ENCODE measurements at regions not wholly inside any gene's neighbourhood (a gene's known extent, or its start where the extent isn't known, plus 50 kb on each side); places are given as distances from the start of the nearest gene placed in this dataset.

DNA sequence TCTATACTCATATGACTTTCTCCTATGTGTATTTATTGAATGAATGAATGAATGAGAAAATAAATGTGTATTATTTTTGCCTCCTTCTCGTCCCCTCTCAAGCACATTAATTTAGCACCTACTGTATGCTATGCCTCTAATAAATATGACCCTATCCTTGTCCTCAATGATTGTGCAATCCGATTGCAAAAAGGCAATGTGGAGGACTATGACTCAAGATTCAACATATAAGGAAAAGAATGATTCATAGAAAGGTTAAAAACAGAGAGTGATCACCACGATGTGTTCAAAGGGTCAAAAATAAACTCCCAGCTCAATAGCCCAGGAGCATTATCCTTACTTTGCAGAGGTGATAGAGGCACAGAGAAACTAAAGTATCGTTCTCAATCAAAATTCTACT lies 322.8 kb upstream of the SORCS1 start:
- Histone ChIP-seq H3K4me3 (ENCODE audit: low read depth, low read length, poor library complexity, severe bottlenecking) (no peak overlapping the region), H3K9me2 (ENCODE audit: insufficient read depth, low read length) (no peaks in the 10 kb centered on the region), H3K4me2 (ENCODE audit: low read length) (no peak overlapping the region), H4K20me1 (ENCODE audit: insufficient read depth, low read length) (no peaks in the 10 kb centered on the region), H3K9me3 (ENCODE audit: low read length) (no peaks in the 10 kb centered on the region), H3K4me1 (ENCODE audit: insufficient read depth, low read length, poor library complexity, severe bottlenecking) (no peaks in the 10 kb centered on the region), H3K36me3 (ENCODE audit: insufficient read depth, low read length) (no peaks in the 10 kb centered on the region), H3K79me2 (ENCODE audit: insufficient read depth, low read depth, low read length) (no peaks in the 10 kb centered on the region), H3K27ac (ENCODE audit: low read depth, low read length, poor library complexity, severe bottlenecking) (no peak overlapping the region), H2AFZ (ENCODE audit: low read length) (no peak overlapping the region)
- ChIA-PET CTCF (ENCODE audit: unreplicated experiment) (no interaction called here), POLR2A (no interaction called here)
- no peak for TF ChIP-seq EZH2phosphoT487 (IDR thresholded peaks at IDR 0.05; ENCODE audit: borderline replicate concordance, low read depth, low read length)
- TF ChIP-seq, protein P1, sequence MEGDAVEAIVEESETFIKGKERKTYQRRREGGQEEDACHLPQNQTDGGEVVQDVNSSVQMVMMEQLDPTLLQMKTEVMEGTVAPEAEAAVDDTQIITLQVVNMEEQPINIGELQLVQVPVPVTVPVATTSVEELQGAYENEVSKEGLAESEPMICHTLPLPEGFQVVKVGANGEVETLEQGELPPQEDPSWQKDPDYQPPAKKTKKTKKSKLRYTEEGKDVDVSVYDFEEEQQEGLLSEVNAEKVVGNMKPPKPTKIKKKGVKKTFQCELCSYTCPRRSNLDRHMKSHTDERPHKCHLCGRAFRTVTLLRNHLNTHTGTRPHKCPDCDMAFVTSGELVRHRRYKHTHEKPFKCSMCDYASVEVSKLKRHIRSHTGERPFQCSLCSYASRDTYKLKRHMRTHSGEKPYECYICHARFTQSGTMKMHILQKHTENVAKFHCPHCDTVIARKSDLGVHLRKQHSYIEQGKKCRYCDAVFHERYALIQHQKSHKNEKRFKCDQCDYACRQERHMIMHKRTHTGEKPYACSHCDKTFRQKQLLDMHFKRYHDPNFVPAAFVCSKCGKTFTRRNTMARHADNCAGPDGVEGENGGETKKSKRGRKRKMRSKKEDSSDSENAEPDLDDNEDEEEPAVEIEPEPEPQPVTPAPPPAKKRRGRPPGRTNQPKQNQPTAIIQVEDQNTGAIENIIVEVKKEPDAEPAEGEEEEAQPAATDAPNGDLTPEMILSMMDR (conservative IDR thresholded peaks at IDR 0.05; ENCODE audit: low read length): no peak
- intact Hi-C loops (cut with micrococcal nuclease; ENCODE audit: unreplicated experiment): no loop called here
- no TSS peak for BruUV-seq (replicated peaks)
- no peak for DNase-seq (ENCODE audit: low spot score)

DNA sequence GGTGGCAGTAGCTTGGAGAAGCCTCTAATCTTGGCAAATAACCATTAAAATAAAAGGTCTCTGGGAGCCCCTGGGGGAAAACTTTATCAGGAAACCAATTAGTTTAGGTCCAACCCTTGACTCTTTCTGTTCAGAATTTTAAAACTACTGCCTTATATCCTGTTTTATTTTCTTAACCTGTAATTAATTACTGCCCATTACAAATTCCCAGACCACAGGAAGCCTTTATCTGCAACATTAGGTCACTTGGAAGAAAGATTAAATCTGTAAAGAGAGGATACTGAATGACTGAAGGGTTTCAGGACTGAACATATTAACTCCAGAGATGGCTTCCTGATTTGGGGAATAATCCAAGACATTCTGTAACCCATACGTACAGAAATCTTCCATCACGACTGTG lies 320.5 kb upstream of the SORCS1 start:
- no peak overlapping the region for H3K27ac ChIP-seq (ENCODE audit: low read depth, low read length, poor library complexity, severe bottlenecking)
- no peak overlapping the region for H3K4me2 ChIP-seq (ENCODE audit: low read length)
- no TSS peak for BruUV-seq (replicated peaks)
- H3K4me3 ChIP-seq (ENCODE audit: low read depth, low read length, poor library complexity, severe bottlenecking): no peak overlapping the region
- TF ChIP-seq, protein P1 (conservative IDR thresholded peaks at IDR 0.05; ENCODE audit: low read length): no peak
- no peak for TF ChIP-seq EZH2phosphoT487 (IDR thresholded peaks at IDR 0.05; ENCODE audit: borderline replicate concordance, low read depth, low read length)
- H3K9me3 ChIP-seq (ENCODE audit: low read length): no peaks in the 10 kb centered on the region
- intact Hi-C loops (cut with micrococcal nuclease; ENCODE audit: unreplicated experiment): no loop called here
- no peaks in the 10 kb centered on the region for H3K9me2 ChIP-seq (ENCODE audit: insufficient read depth, low read length)
- no peaks in the 10 kb centered on the region for H3K79me2 ChIP-seq (ENCODE audit: insufficient read depth, low read depth, low read length)
- no peaks in the 10 kb centered on the region for H3K36me3 ChIP-seq (ENCODE audit: insufficient read depth, low read length)
- no peaks in the 10 kb centered on the region for H4K20me1 ChIP-seq (ENCODE audit: insufficient read depth, low read length)
- POLR2A ChIA-PET: no interaction called here
- DNase-seq (ENCODE audit: low spot score): no peak
- CTCF ChIA-PET (ENCODE audit: unreplicated experiment): no interaction called here
- H3K4me1 ChIP-seq (ENCODE audit: insufficient read depth, low read length, poor library complexity, severe bottlenecking): no peaks in the 10 kb centered on the region
- no peak overlapping the region for H2AFZ ChIP-seq (ENCODE audit: low read length)

DNA sequence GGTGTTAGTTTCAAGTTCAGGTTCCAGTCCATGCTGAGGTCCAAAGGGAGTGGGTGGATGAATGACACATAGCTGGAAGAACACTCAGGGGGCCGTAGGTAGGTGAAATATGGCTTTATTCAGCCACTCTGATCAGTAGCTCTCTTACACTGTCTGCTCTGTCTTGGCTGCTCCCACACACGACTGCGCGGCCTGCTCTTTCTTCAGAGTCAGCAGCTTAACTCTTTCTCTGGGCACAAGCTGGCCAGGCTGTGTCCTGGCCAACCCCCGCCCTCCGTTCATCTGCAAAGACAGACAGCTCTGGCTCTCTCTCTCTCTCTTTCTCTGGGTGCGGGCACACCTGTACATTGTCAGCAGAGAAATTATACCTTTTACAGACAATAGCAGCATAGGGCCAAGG lies 317.4 kb upstream of the SORCS1 start:
- Histone ChIP-seq H3K9me3 (ENCODE audit: low read length) (no peaks in the 10 kb centered on the region), H4K20me1 (ENCODE audit: insufficient read depth, low read length) (no peaks in the 10 kb centered on the region), H3K4me2 (ENCODE audit: low read length) (no peak overlapping the region), H3K27ac (ENCODE audit: low read depth, low read length, poor library complexity, severe bottlenecking) (no peak overlapping the region), H2AFZ (ENCODE audit: low read length) (no peak overlapping the region), H3K79me2 (ENCODE audit: insufficient read depth, low read depth, low read length) (no peaks in the 10 kb centered on the region), H3K4me1 (ENCODE audit: insufficient read depth, low read length, poor library complexity, severe bottlenecking) (no peaks in the 10 kb centered on the region), H3K9me2 (ENCODE audit: insufficient read depth, low read length) (no peaks in the 10 kb centered on the region), H3K4me3 (ENCODE audit: low read depth, low read length, poor library complexity, severe bottlenecking) (no peak overlapping the region), H3K36me3 (ENCODE audit: insufficient read depth, low read length) (no peaks in the 10 kb centered on the region)
- ChIA-PET CTCF (ENCODE audit: unreplicated experiment) (no interaction called here), POLR2A (no interaction called here)
- no TSS peak for BruUV-seq (replicated peaks)
- DNase-seq (ENCODE audit: low spot score): no peak
- intact Hi-C loops (cut with micrococcal nuclease; ENCODE audit: unreplicated experiment): no loop called here
- no peak for TF ChIP-seq EZH2phosphoT487 (IDR thresholded peaks at IDR 0.05; ENCODE audit: borderline replicate concordance, low read depth, low read length)
- TF ChIP-seq, protein P1 (conservative IDR thresholded peaks at IDR 0.05; ENCODE audit: low read length): no peak

Measured in OCI-LY7 (cell line).